CD4-positive, alpha-beta T cell (primary cell): ENCODE measurements at regions not wholly inside any gene's neighbourhood (a gene's known extent, or its start where the extent isn't known, plus 50 kb on each side); places are given as distances from the start of the nearest gene placed in this dataset.
"Not testable (repeated sequence)": the region's sequence is repeated elsewhere in the genome, so short reads cannot be mapped to it uniquely, and the experiment has no call there.

Experiments used
- ATAC-seq: fragments of 200-7000 bp; cut with Tn5 transposase; one replicate; pipeline ENCODE4 v1.10.0; 2022; ENCODE audit warnings: mild to moderate bottlenecking; ENCODE audit not compliant: poor library complexity
- CTCF ChIA-PET: fragments of 350-600 bp; sonication (Branson Sonifier 250); formaldehyde crosslinking; loops from one replicate; lab custom pipeline; 2021; ENCODE audit warnings: antibody characterized with exemption, inconsistent platforms; lab: Charles Lee
- POLR2A ChIA-PET: fragments of 350-600 bp; sonication (Branson Sonifier 250); formaldehyde crosslinking; loops from one replicate; lab custom pipeline; 2021; ENCODE audit warnings: antibody characterized with exemption, inconsistent platforms; lab: Charles Lee
- DNase-seq, 14 experiments: peaks; one replicate each; pipeline ENCODE4 v3.0.0-alpha.2; 2013 to 2020; ENCODE audit warnings: mixed read lengths in 2 of 14
- H3K27ac ChIP-seq, 2 donors: one replicate each; pipeline versions ENCODE4 v1.5.1 to v1.7.0; 2013; ENCODE audit warnings: low read length in 2 of 2, low read depth in 1 of 2, mild to moderate bottlenecking in 1 of 2
- H3K27me3 ChIP-seq, 2 experiments: 1 replicate in 1 of 2; 2 replicates in 1 of 2; pipeline versions ENCODE4 v1.6.1 to v1.7.0; 2013; ENCODE audit warnings: low read length in 2 of 2, control low read depth in 1 of 2, mild to moderate bottlenecking in 1 of 2, moderate library complexity in 1 of 2; ENCODE audit not compliant: insufficient read depth in 2 of 2, control insufficient read depth in 1 of 2
- H3K36me3 ChIP-seq: one replicate; pipeline ENCODE4 v1.6.1; 2013; ENCODE audit warnings: low read length, control low read depth; ENCODE audit not compliant: insufficient read depth
- H3K4me1 ChIP-seq: one replicate; pipeline ENCODE4 v1.6.1; 2013; ENCODE audit warnings: low read length, control low read depth; ENCODE audit not compliant: insufficient read depth
- H3K4me3 ChIP-seq: one replicate; pipeline ENCODE4 v1.5.1; 2013; ENCODE audit warnings: mild to moderate bottlenecking, low read length, moderate library complexity
- H3K9me3 ChIP-seq, 2 experiments: 1 replicate in 1 of 2; 2 replicates in 1 of 2; pipeline versions ENCODE4 v1.6.1 to v1.7.0; 2013; ENCODE audit warnings: low read length in 2 of 2, mild to moderate bottlenecking in 2 of 2, control low read depth in 1 of 2, moderate library complexity in 1 of 2; ENCODE audit not compliant: control insufficient read depth in 1 of 2, insufficient read depth in 1 of 2
- H3K27ac Mint-ChIP-seq: one replicate; pipeline ENCODE4 v1.8.0; 2020; ENCODE audit warnings: mixed read lengths
- H3K27me3 Mint-ChIP-seq: one replicate; pipeline ENCODE4 v1.8.0; 2021; ENCODE audit warnings: mixed read lengths
- H3K36me3 Mint-ChIP-seq: one replicate; pipeline ENCODE4 v1.8.0; 2021; ENCODE audit warnings: low read depth, mixed read lengths
- H3K4me1 Mint-ChIP-seq: one replicate; pipeline ENCODE4 v1.8.0; 2021; ENCODE audit warnings: low read depth, mixed read lengths
- H3K4me3 Mint-ChIP-seq: one replicate; pipeline ENCODE4 v1.8.0; 2020; ENCODE audit warnings: mild to moderate bottlenecking, mixed read lengths
- H3K9me3 Mint-ChIP-seq: one replicate; pipeline ENCODE4 v1.8.0; 2020; ENCODE audit warnings: mixed read lengths
- intact Hi-C, 2 experiments: fragments of 100-400 bp; cut with DNase I in 1 of 2; cut with micrococcal nuclease in 1 of 2; formaldehyde crosslinking; loops; one replicate each; pipeline versions ENCODE4 v1.15.1 to v1.9.0; 2023 to 2025; cut with DNase I, micrococcal nuclease

DNA sequence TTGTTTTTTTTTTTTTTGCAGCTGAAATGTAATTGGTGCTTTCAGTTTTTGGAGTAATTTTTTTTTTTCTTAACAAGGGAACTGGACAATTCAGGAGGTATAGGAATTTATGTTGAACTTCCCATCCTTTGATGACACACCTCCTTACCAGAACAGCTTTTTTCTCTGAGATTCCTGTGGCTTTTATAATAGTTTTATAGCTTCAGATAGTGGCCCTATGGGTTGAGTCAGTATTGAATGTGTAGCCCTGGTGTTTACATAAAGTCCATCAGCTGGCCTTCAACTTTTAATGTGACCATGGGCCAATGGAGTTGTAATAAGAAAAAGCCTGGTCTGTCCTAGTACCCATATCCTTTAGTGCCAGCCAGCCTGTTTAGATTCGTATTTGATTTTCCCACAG is 457.5 kb downstream of the CDY1 start:
- POLR2A ChIA-PET, H3K27me3 Mint-ChIP-seq, ATAC-seq, H3K27ac Mint-ChIP-seq, H3K36me3 Mint-ChIP-seq, H3K9me3 ChIP-seq, DNase-seq, H3K27me3 ChIP-seq, H3K9me3 Mint-ChIP-seq, CTCF ChIA-PET, intact Hi-C loops, H3K36me3 ChIP-seq, H3K27ac ChIP-seq, H3K4me3 Mint-ChIP-seq, H3K4me1 ChIP-seq, H3K4me3 ChIP-seq, H3K4me1 Mint-ChIP-seq: not testable (repeated sequence)

DNA sequence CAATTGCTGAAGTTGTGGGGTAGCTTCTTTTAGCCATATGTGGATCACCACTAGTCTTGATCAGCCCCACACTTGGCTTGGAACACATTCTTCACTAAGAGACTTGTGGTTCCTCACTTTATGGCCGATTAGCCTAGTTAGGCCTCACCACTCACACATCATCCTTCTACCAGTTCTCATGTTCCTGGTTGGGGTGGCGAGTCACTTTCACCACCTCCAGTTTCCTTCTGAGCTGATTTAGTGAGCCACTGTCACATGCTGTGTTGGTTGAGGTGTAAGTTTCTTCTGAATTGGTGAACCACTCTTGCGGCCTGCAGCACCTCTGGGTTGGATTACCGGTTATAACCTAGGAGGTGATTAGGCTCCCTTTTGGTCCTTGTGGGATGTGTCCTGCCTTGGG is 459.3 kb downstream of the CDY1 start:
- H3K4me3 ChIP-seq, H3K27ac ChIP-seq, H3K4me1 Mint-ChIP-seq, H3K36me3 ChIP-seq, CTCF ChIA-PET, H3K4me1 ChIP-seq, ATAC-seq, H3K9me3 Mint-ChIP-seq, H3K27me3 Mint-ChIP-seq, POLR2A ChIA-PET, H3K27ac Mint-ChIP-seq, H3K4me3 Mint-ChIP-seq, H3K27me3 ChIP-seq, DNase-seq, intact Hi-C loops, H3K36me3 Mint-ChIP-seq, H3K9me3 ChIP-seq: not testable (repeated sequence)

DNA sequence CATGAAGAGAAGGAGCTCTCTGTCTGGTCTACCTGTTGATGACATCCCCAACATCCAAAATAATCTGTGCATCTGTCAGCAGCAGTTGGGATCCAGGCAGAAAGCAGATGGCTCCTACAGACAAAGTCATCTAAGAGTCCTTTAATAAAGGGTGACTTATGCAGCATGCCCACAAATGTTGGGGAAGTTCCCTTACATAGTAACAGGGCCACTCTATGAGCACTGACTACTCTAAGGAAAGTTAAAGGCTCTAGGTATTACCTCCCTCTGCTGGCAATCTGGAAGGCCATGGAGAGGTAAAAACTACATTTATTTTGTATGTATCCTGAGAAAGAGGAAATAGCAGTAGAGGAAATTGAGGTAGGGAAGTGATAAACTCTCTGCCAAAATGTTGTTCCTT is 465.2 kb downstream of the CDY1 start:
- ATAC-seq, H3K4me1 Mint-ChIP-seq, CTCF ChIA-PET, H3K27me3 ChIP-seq, POLR2A ChIA-PET, H3K9me3 Mint-ChIP-seq, H3K9me3 ChIP-seq, DNase-seq, H3K4me1 ChIP-seq, H3K27me3 Mint-ChIP-seq, H3K4me3 ChIP-seq, H3K4me3 Mint-ChIP-seq, H3K36me3 ChIP-seq, H3K27ac Mint-ChIP-seq, H3K36me3 Mint-ChIP-seq, H3K27ac ChIP-seq, intact Hi-C loops: not testable (repeated sequence)
